ENCODE measurements at regions not wholly inside any gene's neighbourhood (a gene's known extent, or its start where the extent isn't known, plus 50 kb on each side); places are given as distances from the start of the nearest gene placed in this dataset.

GRCh38 chr2:180660207-180660606, 320.2 kb upstream of the UBE2E3 start:
- no peak for TF ChIP-seq CTCF (IDR thresholded peaks at IDR 0.05; ENCODE audit: low read length)
- no peak for TF ChIP-seq EZH2 (optimal IDR thresholded peaks at IDR 0.05; ENCODE audit: low read depth, low read length)
